H1 (cell line): ENCODE measurements at regions not wholly inside any gene's neighbourhood (a gene's known extent, or its start where the extent isn't known, plus 50 kb on each side); places are given as distances from the start of the nearest gene placed in this dataset.
A peak's percentile ranks its signal among the peaks of the same experiment; 100 is the strongest.

Experiments used
- CTCF ChIA-PET: fragments of 300-600 bp; sonication (Branson Sonifier 250); formaldehyde crosslinking; loops from one replicate; lab custom pipeline; 2021; ENCODE audit not compliant: partially characterized antibody; lab: Charles Lee
- POLR2A ChIA-PET: fragments of 300-600 bp; sonication (Branson Sonifier 250); formaldehyde crosslinking; loops from one replicate; lab custom pipeline; 2021; ENCODE audit warnings: inconsistent platforms; ENCODE audit not compliant: partially characterized antibody; lab: Charles Lee
- DNase-seq, 2 experiments: peaks; one replicate each; pipeline versions ENCODE4 v3.0.0 to v3.0.0-alpha.2; 2010 to 2022; ENCODE audit warnings: low spot score in 2 of 2, low read depth in 1 of 2, mixed read lengths in 1 of 2
- FAIRE-seq: peaks from 2 replicates; lab custom pipeline; 2011; peaks lifted over from hg19 to GRCh38; lab: Jason Lieb, UNC
- H2AFZ ChIP-seq: 2 replicates; pipeline ENCODE4 v1.8.1; 2012; ENCODE audit warnings: low read length, inconsistent platforms
- H2AK5ac ChIP-seq: 2 replicates; pipeline ENCODE4 v1.6.1; 2013; ENCODE audit warnings: low read depth, low read length
- H2BK120ac ChIP-seq: replicated peaks from 2 replicates; pipeline ENCODE3; 2013; ENCODE audit warnings: low read depth, low read length, inconsistent platforms
- H2BK12ac ChIP-seq: 2 replicates; pipeline ENCODE4 v1.6.1; 2013; ENCODE audit warnings: low read depth, low read length
- H2BK15ac ChIP-seq: 2 replicates; pipeline ENCODE4 v1.6.1; 2013; ENCODE audit warnings: low read length
- H2BK20ac ChIP-seq: 2 replicates; pipeline ENCODE4 v1.6.1; 2013; ENCODE audit warnings: low read length
- H2BK5ac ChIP-seq: 2 replicates; pipeline ENCODE4 v1.6.1; 2013; ENCODE audit warnings: low read depth, low read length
- H3K14ac ChIP-seq: 2 replicates; pipeline ENCODE4 v1.6.1; 2013; ENCODE audit warnings: inconsistent platforms; ENCODE audit not compliant: insufficient read length
- H3K18ac ChIP-seq: 2 replicates; pipeline ENCODE4 v1.6.1; 2013; ENCODE audit warnings: low read length; ENCODE audit errors: extremely low read depth
- H3K23ac ChIP-seq: 2 replicates; pipeline ENCODE4 v1.6.1; 2013; ENCODE audit warnings: inconsistent platforms; ENCODE audit not compliant: insufficient read length
- H3K23me2 ChIP-seq: 2 replicates; pipeline ENCODE4 v1.6.1; 2013; ENCODE audit warnings: low read depth, low read length
- H3K27ac ChIP-seq: 2 replicates; pipeline ENCODE4 v1.6.1; 2011; ENCODE audit warnings: low read depth, low read length, inconsistent platforms
- H3K27me3 ChIP-seq, 4 experiments: replicated peaks in 1 of 4; 1 replicate in 1 of 4; 2 replicates in 3 of 4; pipeline versions ENCODE4 v1.6.1 to v1.8.1; 2011 to 2013; ENCODE audit warnings: low read length in 3 of 4, mild to moderate bottlenecking in 3 of 4, inconsistent platforms in 2 of 4, mixed read lengths in 2 of 4, moderate library complexity in 1 of 4; ENCODE audit not compliant: control insufficient read depth in 3 of 4, insufficient read depth in 3 of 4; ENCODE audit errors: extremely low read depth in 1 of 4
- H3K36me3 ChIP-seq, 4 experiments: 2 replicates each; pipeline versions ENCODE4 v1.6.1 to v1.8.1; 2011 to 2013; ENCODE audit warnings: mild to moderate bottlenecking in 4 of 4, low read length in 3 of 4, moderate library complexity in 2 of 4, control low read depth in 1 of 4, inconsistent platforms in 1 of 4; ENCODE audit not compliant: insufficient read depth in 4 of 4, control insufficient read depth in 2 of 4
- H3K4ac ChIP-seq: replicated peaks from 2 replicates; pipeline ENCODE3; 2013; ENCODE audit warnings: low read length, low read depth, mixed read lengths, inconsistent platforms; ENCODE audit not compliant: insufficient read length
- H3K4me1 ChIP-seq, 4 experiments: replicated peaks in 1 of 4; 1 replicate in 1 of 4; 2 replicates in 3 of 4; pipeline versions ENCODE4 v1.6.1 to v1.8.1; 2011 to 2013; ENCODE audit warnings: low read length in 3 of 4, inconsistent platforms in 2 of 4, mixed read lengths in 1 of 4; ENCODE audit not compliant: insufficient read depth in 4 of 4, control insufficient read depth in 3 of 4
- H3K4me2 ChIP-seq, 2 experiments: 2 replicates each; pipeline versions ENCODE4 v1.6.1 to v1.8.1; 2011 to 2013; ENCODE audit warnings: low read depth in 2 of 2, low read length in 2 of 2, control low read depth in 1 of 2, inconsistent platforms in 1 of 2, mild to moderate bottlenecking in 1 of 2; ENCODE audit not compliant: insufficient read depth in 1 of 2
- H3K4me3 ChIP-seq, 4 experiments: fragments of 200-600, 300-600 bp in 1 of 4; sonication (generic), shearing (Covaris generic), sonication (Bioruptor Twin) in 1 of 4; 2 replicates each; pipeline versions ENCODE4 v1.5.1 to v1.8.1; 2011 to 2016; ENCODE audit warnings: low read length in 4 of 4, low read depth in 3 of 4, control low read depth in 2 of 4, inconsistent platforms in 2 of 4, mild to moderate bottlenecking in 2 of 4, mixed read lengths in 1 of 4, moderate library complexity in 1 of 4; ENCODE audit not compliant: insufficient read depth in 2 of 4; ENCODE audit errors: extremely low read depth in 1 of 4
- H3K56ac ChIP-seq: replicated peaks from 2 replicates; pipeline ENCODE3; 2013; ENCODE audit warnings: low read depth, mild to moderate bottlenecking, mixed read lengths, low read length, inconsistent platforms; ENCODE audit not compliant: insufficient read length
- H3K79me1 ChIP-seq: 2 replicates; pipeline ENCODE4 v1.6.1; 2013; ENCODE audit warnings: low read depth, low read length, control low read depth
- H3K79me2 ChIP-seq, 2 experiments: 2 replicates each; pipeline versions ENCODE4 v1.6.1 to v1.8.1; 2012 to 2013; ENCODE audit warnings: low read length in 2 of 2, mild to moderate bottlenecking in 2 of 2, inconsistent platforms in 1 of 2; ENCODE audit not compliant: insufficient read depth in 2 of 2, control insufficient read depth in 1 of 2
- H3K9ac ChIP-seq, 4 experiments: replicated peaks in 1 of 4; 1 replicate in 1 of 4; 2 replicates in 3 of 4; pipeline versions ENCODE4 v1.6.1 to v1.8.1; 2011 to 2013; ENCODE audit warnings: low read depth in 3 of 4, low read length in 3 of 4, control low read depth in 2 of 4, mild to moderate bottlenecking in 2 of 4, moderate library complexity in 2 of 4, inconsistent platforms in 1 of 4; ENCODE audit errors: extremely low read depth in 1 of 4
- H3K9me3 ChIP-seq, 2 experiments: 2 replicates each; pipeline versions ENCODE4 v1.6.1 to v1.8.1; 2012 to 2013; ENCODE audit warnings: mild to moderate bottlenecking in 2 of 2, moderate library complexity in 2 of 2, control low read depth in 1 of 2, inconsistent platforms in 1 of 2, low read depth in 1 of 2, low read length in 1 of 2, mixed read lengths in 1 of 2; ENCODE audit not compliant: insufficient read depth in 2 of 2
- H4K20me1 ChIP-seq, 2 experiments: replicated peaks in 1 of 2; 2 replicates each; pipeline versions ENCODE3 to v1.8.1; 2011 to 2013; ENCODE audit warnings: inconsistent platforms in 2 of 2, low read length in 2 of 2, mild to moderate bottlenecking in 1 of 2; ENCODE audit not compliant: insufficient read depth in 2 of 2, control insufficient read depth in 1 of 2
- H4K5ac ChIP-seq: 2 replicates; pipeline ENCODE4 v1.6.1; 2013; ENCODE audit warnings: low read length, low read depth, mixed read lengths, inconsistent platforms; ENCODE audit not compliant: insufficient read length
- H4K8ac ChIP-seq: 2 replicates; pipeline ENCODE4 v1.8.0; 2013; ENCODE audit warnings: mild to moderate bottlenecking, moderate library complexity, low read length, inconsistent platforms; ENCODE audit not compliant: insufficient read depth; ENCODE audit errors: extremely low read depth
- H4K91ac ChIP-seq: replicated peaks from 2 replicates; pipeline ENCODE3; 2013; ENCODE audit warnings: low read length, mixed read lengths, inconsistent platforms; ENCODE audit not compliant: insufficient read length
- ATF2 ChIP-seq: IDR thresholded peaks from 2 replicates; pipeline ENCODE4 v1.6.1; 2012; ENCODE audit warnings: low read length, inconsistent platforms
- BACH1 ChIP-seq: IDR thresholded peaks from 2 replicates; pipeline ENCODE4 v1.6.1; 2012; ENCODE audit warnings: low read length, improper control_type of control experiment
- CTCF ChIP-seq, 3 experiments: IDR thresholded peaks; 1 replicate in 2 of 3; 2 replicates in 1 of 3; pipeline versions ENCODE4 v1.5.1 to v1.6.1; 2011; ENCODE audit warnings: low read length in 3 of 3, mild to moderate bottlenecking in 3 of 3, inconsistent platforms in 2 of 3, low read depth in 1 of 3, moderate library complexity in 1 of 3; ENCODE audit not compliant: insufficient read depth in 1 of 3; ENCODE audit errors: control extremely low read depth in 1 of 3
- EZH2 ChIP-seq: fragments of 200-600 bp; sonication (generic); IDR thresholded peaks from 2 replicates; pipeline ENCODE4 v1.7.1; 2012; ENCODE audit warnings: low read depth, mild to moderate bottlenecking, moderate library complexity, low read length, inconsistent platforms; ENCODE audit not compliant: severe bottlenecking
- KDM4A ChIP-seq: IDR thresholded peaks from one replicate; pipeline ENCODE4 v1.7.1; 2012; ENCODE audit warnings: low read depth, mild to moderate bottlenecking, moderate library complexity, low read length, inconsistent platforms; ENCODE audit not compliant: severe bottlenecking
- NANOG ChIP-seq: IDR thresholded peaks from 2 replicates; pipeline ENCODE4 v1.6.1; 2011; ENCODE audit warnings: low read length, low read depth, mild to moderate bottlenecking, inconsistent platforms; ENCODE audit not compliant: insufficient read depth, poor library complexity, severe bottlenecking
- RFX5 ChIP-seq: IDR thresholded peaks from 2 replicates; pipeline ENCODE4 v1.6.1; 2011; ENCODE audit warnings: low read depth, low read length, improper control_type of control experiment, borderline replicate concordance
- RNF2 ChIP-seq: fragments of 200-900, 300-1000 bp; sonication (generic); IDR thresholded peaks from 2 replicates; pipeline ENCODE4 v1.7.1; 2016; ENCODE audit warnings: borderline replicate concordance, low read depth, mild to moderate bottlenecking, antibody characterized with exemption, low read length; ENCODE audit not compliant: poor library complexity, severe bottlenecking; ENCODE audit errors: missing control alignments
- SUZ12 ChIP-seq: fragments of 200-600 bp; sonication (generic); IDR thresholded peaks from 2 replicates; pipeline ENCODE4 v1.6.1; 2012; ENCODE audit warnings: mild to moderate bottlenecking, inconsistent platforms, low read length, moderate library complexity, mixed read lengths
- WGBS, 2 experiments: shearing (Covaris generic) in 1 of 2; methylation state at CpG; one replicate each; pipeline versions ENCODE4 v1.1.6 to v1.1.7; 2013 to 2015; ENCODE audit warnings: low lambda C conversion rate in 2 of 2, mixed read lengths in 2 of 2, inconsistent platforms in 1 of 2, low coverage in 1 of 2, missing lambda C conversion rate in 1 of 2; ENCODE audit not compliant: insufficient replicate concordance in 2 of 2, insufficient coverage in 1 of 2, insufficient read length in 1 of 2; ENCODE audit errors: extremely low coverage in 1 of 2, missing lambda C conversion rate in 1 of 2; 5-methylcytosine and 5-hydroxymethylcytosine counted together

GRCh38 chrX:155779831-155780230 lies 101.3 kb upstream of the VAMP7 start:
- Histone ChIP-seq H4K8ac (no peak overlapping the region), H2BK120ac (no peak overlapping the region)
- TF ChIP-seq SUZ12 (no peak), CTCF (IDR thresholded peaks at IDR 0.05; ENCODE audit: control extremely low read depth in 1 of 3, insufficient read depth in 1 of 3, low read depth in 1 of 3, low read length in 3 of 3) (no peak), KDM4A (no peak), RFX5 (no peak), EZH2 (no peak), ATF2 (no peak), NANOG (no peak), RNF2 (no peak), BACH1 (no peak)

More at GRCh38 chrX:155779831-155780230, 101.3 kb upstream of the VAMP7 start:
- Histone ChIP-seq H3K9me3 (peaks cover 12 to 41% of the 10 kb centered on the region in 2 experiments; a peak in 2 of 4 replicates), H4K20me1 (no peaks in the 10 kb centered on the region), H3K79me2 (no peaks in the 10 kb centered on the region), H2BK20ac (no peak overlapping the region), H2AFZ (no peak overlapping the region), H3K56ac (no peak overlapping the region), H3K79me1 (no peaks in the 10 kb centered on the region), H3K23ac (no peak overlapping the region), H3K4me2 (no peak overlapping the region), H4K5ac (no peak overlapping the region), H2AK5ac (no peak overlapping the region), H2BK5ac (no peak overlapping the region), H3K18ac (no peak overlapping the region), H4K91ac (no peak overlapping the region), H2BK12ac (no peak overlapping the region), H3K9ac (no peak overlapping the region), H2BK15ac (no peak overlapping the region), H3K4ac (no peak overlapping the region), H3K27me3 (no peaks in the 10 kb centered on the region), H3K4me3 (no peak overlapping the region), H3K14ac (no peak overlapping the region), H3K4me1 (no peaks in the 10 kb centered on the region), H3K36me3 (no peaks in the 10 kb centered on the region), H3K23me2 (no peaks in the 10 kb centered on the region), H3K27ac (no peak overlapping the region)
- peak; percentile 45 for FAIRE-seq
- DNase-seq = no peak
- ChIA-PET CTCF (no interaction called here), POLR2A (no interaction called here)
- 79% methylated on average over 1 of the region's 1 CpG; no CpG with 5 or more reads in 1 of the 2 experiments for WGBS, 2 experiments
